ENCODE measurements at regions not wholly inside any gene's neighbourhood (a gene's known extent, or its start where the extent isn't known, plus 50 kb on each side); places are given as distances from the start of the nearest gene placed in this dataset.

- ChIA-PET CTCF (no interaction called here), POLR2A (no interaction called here)
- DNase-seq: no peak
- Histone ChIP-seq H3K4me1 (ENCODE audit: control extremely low read depth in 1 of 4, control insufficient read depth in 4 of 4, insufficient read depth in 4 of 4, low read length in 3 of 4) (no peaks in the 10 kb centered on the region), H3K9me3 (ENCODE audit: control extremely low read depth in 1 of 5, control insufficient read depth in 4 of 5, insufficient read depth in 2 of 5, low read depth in 1 of 5, low read length in 4 of 5) (peaks cover 0 to 2% (median 0%) of the 10 kb centered on the region in 5 experiments), H3K27ac (ENCODE audit: insufficient read depth in 1 of 2, low read depth in 1 of 2, low read length in 2 of 2, poor library complexity in 1 of 2, severe bottlenecking in 2 of 2) (no peak overlapping the region), H3K27me3 (replicated peaks in 2 of 5; ENCODE audit: control insufficient read depth in 4 of 5, insufficient read depth in 5 of 5, low read length in 4 of 5) (no peaks in the 10 kb centered on the region), H3K4me3 (ENCODE audit: control insufficient read depth in 1 of 7, extremely low read depth in 1 of 7, insufficient read depth in 4 of 7, low read depth in 2 of 7, low read length in 6 of 7) (no peak overlapping the region), H3K36me3 (ENCODE audit: control insufficient read depth in 4 of 4, insufficient read depth in 4 of 4, low read length in 3 of 4) (no peaks in the 10 kb centered on the region)
Observed at GRCh38 chr1:118828038-118828437, 160.1 kb downstream of the TBX15 start.

DNA sequence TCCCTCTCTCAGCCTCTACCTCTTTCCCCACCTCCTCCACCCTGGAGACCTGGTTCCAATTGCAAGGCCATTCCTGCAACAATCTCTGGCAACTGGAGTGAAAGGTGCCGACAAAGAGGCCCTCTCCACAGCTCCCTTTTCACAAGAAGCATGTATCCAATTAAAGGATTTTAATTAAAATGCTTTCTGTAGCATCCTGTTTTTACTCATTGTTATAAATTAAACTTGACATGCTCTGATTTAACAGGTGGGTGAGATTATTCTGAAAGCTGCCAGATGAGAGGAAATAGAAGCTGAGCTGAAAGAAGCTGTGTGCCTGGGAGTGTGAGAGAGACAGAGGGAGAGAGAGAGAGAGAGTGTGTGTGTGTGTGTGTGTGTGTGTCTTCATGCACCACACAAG is 160.5 kb downstream of the TBX15 start:
- WGBS (ENCODE audit: insufficient coverage): no CpG with 5 or more reads among the region's 1 CpG
- POLR2A ChIA-PET: no interaction called here
- H3K4me1 ChIP-seq (ENCODE audit: control extremely low read depth in 1 of 4, control insufficient read depth in 4 of 4, insufficient read depth in 4 of 4, low read length in 3 of 4): no peaks in the 10 kb centered on the region
- no peaks in the 10 kb centered on the region for H3K27me3 ChIP-seq (replicated peaks in 2 of 5; ENCODE audit: control insufficient read depth in 4 of 5, insufficient read depth in 5 of 5, low read length in 4 of 5)
- H3K36me3 ChIP-seq (ENCODE audit: control insufficient read depth in 4 of 4, insufficient read depth in 4 of 4, low read length in 3 of 4): no peaks in the 10 kb centered on the region
- no peak overlapping the region for H3K27ac ChIP-seq (ENCODE audit: insufficient read depth in 1 of 2, low read depth in 1 of 2, low read length in 2 of 2, poor library complexity in 1 of 2, severe bottlenecking in 2 of 2)
- H3K4me3 ChIP-seq (ENCODE audit: control insufficient read depth in 1 of 7, extremely low read depth in 1 of 7, insufficient read depth in 4 of 7, low read depth in 2 of 7, low read length in 6 of 7): no peak overlapping the region
- peaks cover 0 to 2% (median 0%) of the 10 kb centered on the region in 5 experiments for H3K9me3 ChIP-seq (ENCODE audit: control extremely low read depth in 1 of 5, control insufficient read depth in 4 of 5, insufficient read depth in 2 of 5, low read depth in 1 of 5, low read length in 4 of 5)
- CTCF ChIA-PET: no interaction called here
- no peak for DNase-seq

DNA sequence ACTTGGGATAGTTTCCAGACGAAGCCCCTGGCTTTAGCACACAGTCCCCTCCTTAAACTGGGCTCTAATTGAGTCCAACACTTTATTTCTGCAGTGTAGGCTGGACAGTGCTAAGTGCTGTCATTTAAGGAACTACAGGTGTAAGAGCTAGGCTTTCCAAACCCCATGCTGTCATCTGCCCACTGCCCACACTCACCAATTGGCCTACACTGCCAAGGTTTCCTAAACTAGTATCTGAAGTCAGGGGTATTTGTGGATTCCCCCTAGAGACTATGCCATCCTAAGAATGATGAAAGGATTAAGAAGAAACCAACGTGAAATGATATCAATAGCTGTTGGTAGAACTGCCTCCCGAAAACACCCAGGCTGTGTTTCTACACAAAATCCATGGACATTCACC is 160.9 kb downstream of the TBX15 start:
- CTCF ChIA-PET: no interaction called here
- 96% methylated on average over 3 of the region's 3 CpGs for WGBS (ENCODE audit: insufficient coverage)
- POLR2A ChIA-PET: no interaction called here

DNA sequence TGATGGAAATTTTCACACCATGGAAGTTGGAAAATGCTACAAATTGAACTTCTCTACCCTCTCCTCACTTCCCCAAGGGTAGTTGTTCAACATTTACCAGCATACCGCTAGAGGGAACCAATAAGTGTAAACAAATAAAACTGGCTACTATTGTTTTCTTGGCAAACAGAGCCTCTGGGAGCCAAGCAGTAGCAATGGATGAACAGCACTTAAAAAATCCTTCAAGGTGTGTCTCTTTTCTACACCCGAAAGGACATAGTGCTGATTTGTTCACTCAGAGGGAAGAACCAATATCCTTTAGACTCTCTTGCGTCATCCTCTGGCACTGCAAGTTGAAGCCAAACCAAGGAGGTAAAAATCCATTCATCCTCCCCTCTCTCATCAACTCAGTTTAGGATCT is 161.5 kb downstream of the TBX15 start:
- DNase-seq: no peak
- no peak overlapping the region for H3K27ac ChIP-seq (ENCODE audit: insufficient read depth in 1 of 2, low read depth in 1 of 2, low read length in 2 of 2, poor library complexity in 1 of 2, severe bottlenecking in 2 of 2)
- peaks cover 0 to 2% (median 0%) of the 10 kb centered on the region in 5 experiments for H3K9me3 ChIP-seq (ENCODE audit: control extremely low read depth in 1 of 5, control insufficient read depth in 4 of 5, insufficient read depth in 2 of 5, low read depth in 1 of 5, low read length in 4 of 5)
- no peak overlapping the region for H3K4me3 ChIP-seq (ENCODE audit: control insufficient read depth in 1 of 7, extremely low read depth in 1 of 7, insufficient read depth in 4 of 7, low read depth in 2 of 7, low read length in 6 of 7)
- 60% methylated on average over 2 of the region's 3 CpGs for WGBS (ENCODE audit: insufficient coverage)
- no peaks in the 10 kb centered on the region for H3K36me3 ChIP-seq (ENCODE audit: control insufficient read depth in 4 of 4, insufficient read depth in 4 of 4, low read length in 3 of 4)
- ChIA-PET POLR2A (no interaction called here), CTCF (no interaction called here)
- H3K4me1 ChIP-seq (ENCODE audit: control extremely low read depth in 1 of 4, control insufficient read depth in 4 of 4, insufficient read depth in 4 of 4, low read length in 3 of 4): no peaks in the 10 kb centered on the region
- H3K27me3 ChIP-seq (replicated peaks in 2 of 5; ENCODE audit: control insufficient read depth in 4 of 5, insufficient read depth in 5 of 5, low read length in 4 of 5): no peaks in the 10 kb centered on the region

More for the DNA sequence above, 160.9 kb downstream of the TBX15 start:
- Histone ChIP-seq H3K36me3 (ENCODE audit: control insufficient read depth in 4 of 4, insufficient read depth in 4 of 4, low read length in 3 of 4) (no peaks in the 10 kb centered on the region), H3K27me3 (replicated peaks in 2 of 5; ENCODE audit: control insufficient read depth in 4 of 5, insufficient read depth in 5 of 5, low read length in 4 of 5) (no peaks in the 10 kb centered on the region), H3K9me3 (ENCODE audit: control extremely low read depth in 1 of 5, control insufficient read depth in 4 of 5, insufficient read depth in 2 of 5, low read depth in 1 of 5, low read length in 4 of 5) (peaks cover 0 to 2% (median 0%) of the 10 kb centered on the region in 5 experiments), H3K4me3 (ENCODE audit: control insufficient read depth in 1 of 7, extremely low read depth in 1 of 7, insufficient read depth in 4 of 7, low read depth in 2 of 7, low read length in 6 of 7) (no peak overlapping the region), H3K4me1 (ENCODE audit: control extremely low read depth in 1 of 4, control insufficient read depth in 4 of 4, insufficient read depth in 4 of 4, low read length in 3 of 4) (no peaks in the 10 kb centered on the region), H3K27ac (ENCODE audit: insufficient read depth in 1 of 2, low read depth in 1 of 2, low read length in 2 of 2, poor library complexity in 1 of 2, severe bottlenecking in 2 of 2) (no peak overlapping the region)
- no peak for DNase-seq

DNA sequence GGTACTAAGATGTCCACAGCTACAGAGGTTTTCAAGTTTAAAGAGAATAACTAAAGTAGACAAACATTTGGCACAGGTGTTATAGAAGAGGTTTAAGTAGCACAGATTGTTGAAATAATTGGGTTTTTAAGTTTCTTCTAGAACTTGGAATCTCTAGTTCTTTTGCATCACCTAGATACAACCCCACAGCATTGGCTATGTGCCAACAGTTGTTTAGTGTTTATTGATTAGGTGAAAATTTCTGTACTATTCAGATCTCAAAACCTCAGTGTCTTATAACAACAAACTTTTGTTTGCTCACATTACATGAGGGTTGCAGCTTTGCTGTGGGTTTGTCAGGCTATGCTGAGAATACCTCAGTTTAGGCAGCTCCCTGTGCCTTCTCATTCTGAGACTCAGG is 162.5 kb downstream of the TBX15 start:
- H3K4me3 ChIP-seq (ENCODE audit: control insufficient read depth in 1 of 7, extremely low read depth in 1 of 7, insufficient read depth in 4 of 7, low read depth in 2 of 7, low read length in 6 of 7): no peak overlapping the region
- peaks cover 0 to 1% (median 0%) of the 10 kb centered on the region in 5 experiments for H3K9me3 ChIP-seq (ENCODE audit: control extremely low read depth in 1 of 5, control insufficient read depth in 4 of 5, insufficient read depth in 2 of 5, low read depth in 1 of 5, low read length in 4 of 5)
- ChIA-PET POLR2A (no interaction called here), CTCF (no interaction called here)
- H3K27me3 ChIP-seq (replicated peaks in 2 of 5; ENCODE audit: control insufficient read depth in 4 of 5, insufficient read depth in 5 of 5, low read length in 4 of 5): no peaks in the 10 kb centered on the region
- no peak overlapping the region for H3K27ac ChIP-seq (ENCODE audit: insufficient read depth in 1 of 2, low read depth in 1 of 2, low read length in 2 of 2, poor library complexity in 1 of 2, severe bottlenecking in 2 of 2)
- no peaks in the 10 kb centered on the region for H3K36me3 ChIP-seq (ENCODE audit: control insufficient read depth in 4 of 4, insufficient read depth in 4 of 4, low read length in 3 of 4)
- no peaks in the 10 kb centered on the region for H3K4me1 ChIP-seq (ENCODE audit: control extremely low read depth in 1 of 4, control insufficient read depth in 4 of 4, insufficient read depth in 4 of 4, low read length in 3 of 4)
- DNase-seq: no peak

DNA sequence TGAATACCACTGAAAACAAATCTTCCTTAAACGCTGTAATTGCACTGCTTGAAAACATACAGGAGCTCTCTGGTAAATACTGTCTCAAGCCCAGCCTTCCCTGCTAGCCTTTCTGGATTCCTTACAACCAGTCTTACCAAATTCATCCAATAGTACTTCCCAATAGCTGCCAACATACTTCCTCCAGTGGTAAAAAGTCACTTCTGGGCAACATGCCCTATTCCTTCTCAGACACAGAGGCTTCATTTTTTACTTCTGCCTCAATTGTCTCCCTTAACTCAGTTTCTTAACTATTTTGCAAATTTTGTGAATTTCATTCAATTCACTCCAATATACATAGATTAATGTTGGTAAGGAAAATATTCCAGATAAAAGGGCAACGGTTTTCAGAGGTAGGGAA is 166.3 kb downstream of the TBX15 start:
- 58% methylated on average over 2 of the region's 2 CpGs for WGBS (ENCODE audit: insufficient coverage)
- Histone ChIP-seq H3K4me1 (ENCODE audit: control extremely low read depth in 1 of 4, control insufficient read depth in 4 of 4, insufficient read depth in 4 of 4, low read length in 3 of 4) (no peaks in the 10 kb centered on the region), H3K4me3 (ENCODE audit: control insufficient read depth in 1 of 7, extremely low read depth in 1 of 7, insufficient read depth in 4 of 7, low read depth in 2 of 7, low read length in 6 of 7) (no peak overlapping the region), H3K9me3 (ENCODE audit: control extremely low read depth in 1 of 5, control insufficient read depth in 4 of 5, insufficient read depth in 2 of 5, low read depth in 1 of 5, low read length in 4 of 5) (no peaks in the 10 kb centered on the region), H3K27me3 (replicated peaks in 2 of 5; ENCODE audit: control insufficient read depth in 4 of 5, insufficient read depth in 5 of 5, low read length in 4 of 5) (no peaks in the 10 kb centered on the region), H3K27ac (ENCODE audit: insufficient read depth in 1 of 2, low read depth in 1 of 2, low read length in 2 of 2, poor library complexity in 1 of 2, severe bottlenecking in 2 of 2) (no peak overlapping the region), H3K36me3 (ENCODE audit: control insufficient read depth in 4 of 4, insufficient read depth in 4 of 4, low read length in 3 of 4) (no peaks in the 10 kb centered on the region)
- POLR2A ChIA-PET: no interaction called here
- no peak for DNase-seq
- CTCF ChIA-PET: no interaction called here

DNA sequence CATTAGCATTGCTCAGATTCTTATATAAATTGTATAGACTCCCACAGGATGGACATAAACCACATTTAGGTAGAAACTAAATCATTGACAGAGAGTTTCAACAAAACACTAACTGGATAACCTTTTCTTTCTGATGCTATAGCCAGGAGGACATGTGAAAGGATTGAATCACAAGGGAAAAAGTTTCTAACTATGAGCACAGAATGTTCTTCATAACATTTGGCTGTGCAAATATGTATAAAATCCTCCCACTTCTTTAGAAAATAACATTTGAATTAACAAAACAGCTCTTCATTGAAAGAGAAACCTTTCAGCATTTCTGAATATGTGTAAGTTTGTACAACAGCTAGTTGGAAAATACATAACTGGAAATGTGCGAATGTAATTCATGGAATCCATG is 167.3 kb downstream of the TBX15 start:
- DNase-seq: no peak
- no peaks in the 10 kb centered on the region for H3K36me3 ChIP-seq (ENCODE audit: control insufficient read depth in 4 of 4, insufficient read depth in 4 of 4, low read length in 3 of 4)
- H3K27ac ChIP-seq (ENCODE audit: insufficient read depth in 1 of 2, low read depth in 1 of 2, low read length in 2 of 2, poor library complexity in 1 of 2, severe bottlenecking in 2 of 2): no peak overlapping the region
- no peaks in the 10 kb centered on the region for H3K27me3 ChIP-seq (replicated peaks in 2 of 5; ENCODE audit: control insufficient read depth in 4 of 5, insufficient read depth in 5 of 5, low read length in 4 of 5)
- WGBS (ENCODE audit: insufficient coverage): 100% methylated on average over 1 of the region's 1 CpG
- no peaks in the 10 kb centered on the region for H3K4me1 ChIP-seq (ENCODE audit: control extremely low read depth in 1 of 4, control insufficient read depth in 4 of 4, insufficient read depth in 4 of 4, low read length in 3 of 4)
- no peak overlapping the region for H3K4me3 ChIP-seq (ENCODE audit: control insufficient read depth in 1 of 7, extremely low read depth in 1 of 7, insufficient read depth in 4 of 7, low read depth in 2 of 7, low read length in 6 of 7)
- POLR2A ChIA-PET: no interaction called here
- no peaks in the 10 kb centered on the region for H3K9me3 ChIP-seq (ENCODE audit: control extremely low read depth in 1 of 5, control insufficient read depth in 4 of 5, insufficient read depth in 2 of 5, low read depth in 1 of 5, low read length in 4 of 5)
- CTCF ChIA-PET: no interaction called here

DNA sequence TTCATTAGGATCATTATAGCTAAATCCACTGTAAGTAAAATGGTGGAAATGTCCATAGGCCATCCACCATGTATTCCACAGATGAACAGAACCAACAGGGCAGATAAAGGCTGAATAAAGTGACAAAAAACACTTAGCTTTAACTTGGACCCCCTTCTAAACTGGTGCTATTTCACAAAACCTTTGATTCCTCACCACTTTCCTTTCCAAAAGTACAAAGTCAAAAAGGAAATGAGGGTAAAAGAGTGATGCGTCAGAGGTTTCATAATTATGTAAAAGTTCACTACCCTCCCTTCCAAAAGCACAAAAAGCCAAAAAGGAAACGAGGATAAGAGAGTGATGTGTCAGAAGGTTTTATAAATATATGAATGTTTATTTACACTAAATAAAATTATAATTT is 172.2 kb downstream of the TBX15 start:
- Histone ChIP-seq H3K4me3 (ENCODE audit: control insufficient read depth in 1 of 7, extremely low read depth in 1 of 7, insufficient read depth in 4 of 7, low read depth in 2 of 7, low read length in 6 of 7) (no peak overlapping the region), H3K9me3 (ENCODE audit: control extremely low read depth in 1 of 5, control insufficient read depth in 4 of 5, insufficient read depth in 2 of 5, low read depth in 1 of 5, low read length in 4 of 5) (no peaks in the 10 kb centered on the region), H3K27ac (ENCODE audit: insufficient read depth in 1 of 2, low read depth in 1 of 2, low read length in 2 of 2, poor library complexity in 1 of 2, severe bottlenecking in 2 of 2) (no peak overlapping the region), H3K4me1 (ENCODE audit: control extremely low read depth in 1 of 4, control insufficient read depth in 4 of 4, insufficient read depth in 4 of 4, low read length in 3 of 4) (no peaks in the 10 kb centered on the region), H3K27me3 (replicated peaks in 2 of 5; ENCODE audit: control insufficient read depth in 4 of 5, insufficient read depth in 5 of 5, low read length in 4 of 5) (no peaks in the 10 kb centered on the region), H3K36me3 (ENCODE audit: control insufficient read depth in 4 of 4, insufficient read depth in 4 of 4, low read length in 3 of 4) (no peaks in the 10 kb centered on the region)
- POLR2A ChIA-PET: no interaction called here
- CTCF ChIA-PET: no interaction called here
- no CpG with 5 or more reads among the region's 2 CpGs for WGBS (ENCODE audit: insufficient coverage)
- no peak for DNase-seq

Data from common myeloid progenitor, CD34-positive (primary cell).